HEK293 (cell line): ENCODE measurements at regions not wholly inside any gene's neighbourhood (a gene's known extent, or its start where the extent isn't known, plus 50 kb on each side); places are given as distances from the start of the nearest gene placed in this dataset.

ENCODE experiments used
- CTCF ChIP-seq: fragments of 450-650 bp; formaldehyde crosslinking; IDR thresholded peaks from 2 replicates; pipeline ENCODE4 v1.5.1; 2016; ENCODE audit warnings: missing biosample characterization, missing genetic modification characterization
- ZBTB8A ChIP-seq: fragments of 450-650 bp; formaldehyde crosslinking; IDR thresholded peaks from 2 replicates; pipeline ENCODE4 v1.5.1; 2016; ENCODE audit warnings: missing biosample characterization, missing genetic modification characterization
- ZNF138 ChIP-seq: fragments of 450-650 bp; formaldehyde crosslinking; IDR thresholded peaks from 2 replicates; pipeline ENCODE4 v1.5.1; 2016; ENCODE audit warnings: missing biosample characterization, missing genetic modification characterization, borderline replicate concordance
- ZNF626 ChIP-seq: fragments of 450-650 bp; sonication (Bioruptor Pico); formaldehyde crosslinking; IDR thresholded peaks from 2 replicates; pipeline ENCODE4 v1.5.1; 2018; ENCODE audit warnings: missing biosample characterization, missing genetic modification characterization, inconsistent platforms

- TF ChIP-seq CTCF (tag by site-specific recombination) (no peak), ZNF138 (tag by site-specific recombination) (no peak), ZBTB8A (tag by site-specific recombination) (no peak), ZNF626 (no peak)
Measured at GRCh38 chr6:8269872-8270454, 165.4 kb downstream of the SLC35B3 start.
